ENCODE measurements at regions not wholly inside any gene's neighbourhood (a gene's known extent, or its start where the extent isn't known, plus 50 kb on each side); places are given as distances from the start of the nearest gene placed in this dataset.

GRCh38 chr2:3965211-3965610 is 261.8 kb downstream of the DCDC2C start:
- intact Hi-C loops (cut with micrococcal nuclease; ENCODE audit: unreplicated experiment), result no loop called here
- no peaks in the 10 kb centered on the region for H3K9me2 ChIP-seq (ENCODE audit: insufficient read depth)
- ChIA-PET POLR2A (ENCODE audit: unreplicated experiment) (no interaction called here), CTCF (no interaction called here)
- H3K4me1 ChIP-seq (replicated peaks; ENCODE audit: insufficient read depth), result no peaks in the 10 kb centered on the region
- H3K4me2 ChIP-seq, result no peak overlapping the region
- no peaks in the 10 kb centered on the region for H3K9me3 ChIP-seq (ENCODE audit: insufficient read depth, low read depth)
- BruUV-seq (replicated peaks), result no TSS peak
- no peaks in the 10 kb centered on the region for H3K36me3 ChIP-seq (ENCODE audit: low read depth)
- no peak overlapping the region for H3K27ac ChIP-seq
- H3K4me3 ChIP-seq, result no peak overlapping the region
- TF ChIP-seq EZH2 (IDR thresholded peaks at IDR 0.05; ENCODE audit: low read depth), result no peak
- no peak for TF ChIP-seq CTCF (conservative IDR thresholded peaks at IDR 0.05)
- H3K79me2 ChIP-seq (ENCODE audit: low read depth), result no peaks in the 10 kb centered on the region
- peaks cover 27% of the 10 kb centered on the region for H3K27me3 ChIP-seq (ENCODE audit: insufficient read depth, low read depth)
- DNase-seq, result no peak
- H3F3A ChIP-seq (ENCODE audit: insufficient read depth, low read depth), result no peaks in the 10 kb centered on the region
- H2AFZ ChIP-seq, result no peak overlapping the region
- H4K20me1 ChIP-seq (ENCODE audit: insufficient read depth), result no peaks in the 10 kb centered on the region

GRCh38 chr2:3965953-3966352 is 262.6 kb downstream of the DCDC2C start:
- POLR2A ChIA-PET (ENCODE audit: unreplicated experiment), result no interaction called here
- no peaks in the 10 kb centered on the region for H3K79me2 ChIP-seq (ENCODE audit: low read depth)
- no peak overlapping the region for H3K4me2 ChIP-seq
- DNase-seq, result no peak
- no peak for TF ChIP-seq EZH2 (IDR thresholded peaks at IDR 0.05; ENCODE audit: low read depth)
- TF ChIP-seq CTCF (conservative IDR thresholded peaks at IDR 0.05), result no peak
- H3F3A ChIP-seq (ENCODE audit: insufficient read depth, low read depth), result no peaks in the 10 kb centered on the region
- H4K20me1 ChIP-seq (ENCODE audit: insufficient read depth), result no peaks in the 10 kb centered on the region
- no peak overlapping the region for H3K27ac ChIP-seq
- intact Hi-C loops (cut with micrococcal nuclease; ENCODE audit: unreplicated experiment), result no loop called here
- no peaks in the 10 kb centered on the region for H3K9me2 ChIP-seq (ENCODE audit: insufficient read depth)
- H3K27me3 ChIP-seq (ENCODE audit: insufficient read depth, low read depth), result peaks cover 32% of the 10 kb centered on the region
- H3K9me3 ChIP-seq (ENCODE audit: insufficient read depth, low read depth), result no peaks in the 10 kb centered on the region
- CTCF ChIA-PET, result no interaction called here
- H3K4me3 ChIP-seq, result no peak overlapping the region
- no peaks in the 10 kb centered on the region for H3K36me3 ChIP-seq (ENCODE audit: low read depth)
- H2AFZ ChIP-seq, result no peak overlapping the region
- H3K4me1 ChIP-seq (replicated peaks; ENCODE audit: insufficient read depth), result no peaks in the 10 kb centered on the region
- no TSS peak for BruUV-seq (replicated peaks)

GRCh38 chr2:3966470-3966869 is 263.1 kb downstream of the DCDC2C start:
- no peaks in the 10 kb centered on the region for H3K9me2 ChIP-seq (ENCODE audit: insufficient read depth)
- H2AFZ ChIP-seq, result no peak overlapping the region
- intact Hi-C loops (cut with micrococcal nuclease; ENCODE audit: unreplicated experiment), result no loop called here
- H3K4me1 ChIP-seq (replicated peaks; ENCODE audit: insufficient read depth), result no peaks in the 10 kb centered on the region
- no peaks in the 10 kb centered on the region for H3K36me3 ChIP-seq (ENCODE audit: low read depth)
- H3K27ac ChIP-seq, result no peak overlapping the region
- ChIA-PET CTCF (no interaction called here), POLR2A (ENCODE audit: unreplicated experiment) (no interaction called here)
- no peaks in the 10 kb centered on the region for H3K9me3 ChIP-seq (ENCODE audit: insufficient read depth, low read depth)
- peaks cover 32% of the 10 kb centered on the region for H3K27me3 ChIP-seq (ENCODE audit: insufficient read depth, low read depth)
- DNase-seq, result no peak
- BruUV-seq (replicated peaks), result no TSS peak
- TF ChIP-seq EZH2 (IDR thresholded peaks at IDR 0.05; ENCODE audit: low read depth) (no peak), CTCF (conservative IDR thresholded peaks at IDR 0.05) (no peak)
- H4K20me1 ChIP-seq (ENCODE audit: insufficient read depth), result no peaks in the 10 kb centered on the region
- H3K4me2 ChIP-seq, result no peak overlapping the region
- no peak overlapping the region for H3K4me3 ChIP-seq
- H3K79me2 ChIP-seq (ENCODE audit: low read depth), result no peaks in the 10 kb centered on the region
- H3F3A ChIP-seq (ENCODE audit: insufficient read depth, low read depth), result peaks cover 3% of the 10 kb centered on the region
